Ishikawa (cell line): ENCODE measurements at regions not wholly inside any gene's neighbourhood (a gene's known extent, or its start where the extent isn't known, plus 50 kb on each side); places are given as distances from the start of the nearest gene placed in this dataset.

ENCODE experiments used
- EP300 ChIP-seq: IDR thresholded peaks from 2 replicates; pipeline ENCODE4 v1.6.1; 2012; ENCODE audit warnings: borderline replicate concordance
- FOXM1 ChIP-seq: IDR thresholded peaks from 2 replicates; pipeline ENCODE4 v1.6.1; 2012; ENCODE audit warnings: low read depth, borderline replicate concordance
- ZBTB7A ChIP-seq: IDR thresholded peaks from 2 replicates; pipeline ENCODE4 v1.6.1; 2012; ENCODE audit warnings: low read depth

GRCh38 chr7:142420554-142421362 is 162.9 kb upstream of the PRSS58 start:
- TF ChIP-seq EP300: no peak
- TF ChIP-seq ZBTB7A: no peak
- no peak for TF ChIP-seq FOXM1
